HG03354 (cell line): ENCODE measurements at regions not wholly inside any gene's neighbourhood (a gene's known extent, or its start where the extent isn't known, plus 50 kb on each side); places are given as distances from the start of the nearest gene placed in this dataset.
"Not testable (repeated sequence)": the region's sequence is repeated elsewhere in the genome, so short reads cannot be mapped to it uniquely, and the experiment has no call there.

ENCODE experiments used
- ATAC-seq: cut with Tn5 transposase; IDR thresholded peaks from one replicate; pipeline ENCODE4 v1.9.1; 2021; ENCODE audit warnings: mild to moderate bottlenecking; ENCODE audit not compliant: unreplicated experiment, poor library complexity, severe bottlenecking

GRCh38 chr20:5492937-5493336 lies 117.9 kb downstream of the GPCPD1 start:
- no peak for ATAC-seq

GRCh38 chr20:5491455-5491854 lies 119.4 kb downstream of the GPCPD1 start:
- no peak for ATAC-seq

GRCh38 chr20:5489601-5490000 lies 121.2 kb downstream of the GPCPD1 start:
- no peak for ATAC-seq

GRCh38 chr20:5488823-5489222 lies 122.0 kb downstream of the GPCPD1 start:
- ATAC-seq, result no peak

GRCh38 chr20:5486377-5487054 lies 124.3 kb downstream of the GPCPD1 start:
- ATAC-seq, result no peak

GRCh38 chr20:5484926-5485325 lies 125.9 kb downstream of the GPCPD1 start:
- ATAC-seq, result no peak

- no peak for ATAC-seq
Measured at GRCh38 chr20:5484346-5484745, 126.5 kb downstream of the GPCPD1 start.

GRCh38 chr20:5482791-5483190 lies 128.0 kb downstream of the GPCPD1 start:
- no peak for ATAC-seq

GRCh38 chr20:5481872-5482271 lies 128.9 kb downstream of the GPCPD1 start:
- no peak for ATAC-seq

GRCh38 chr20:5480824-5481600 lies 129.8 kb downstream of the GPCPD1 start:
- no peak for ATAC-seq

- ATAC-seq, result no peak
Measured at GRCh38 chr20:5474646-5475550, 135.9 kb downstream of the GPCPD1 start.

GRCh38 chr20:5471866-5472265 lies 138.9 kb downstream of the GPCPD1 start:
- not testable (repeated sequence) for ATAC-seq

- no peak for ATAC-seq
Measured at GRCh38 chr20:5471368-5471767, 139.4 kb downstream of the GPCPD1 start.

- no peak for ATAC-seq
Measured at GRCh38 chr20:5470943-5471342, 139.9 kb downstream of the GPCPD1 start.

- no peak for ATAC-seq
Measured at GRCh38 chr20:5470458-5470857, 140.3 kb downstream of the GPCPD1 start.

- ATAC-seq, result no peak
Measured at GRCh38 chr20:5469111-5469510, 141.7 kb downstream of the GPCPD1 start.

- ATAC-seq, result no peak
Measured at GRCh38 chr20:5467086-5467485, 143.7 kb downstream of the GPCPD1 start.

GRCh38 chr20:5465604-5465927 lies 145.2 kb downstream of the GPCPD1 start:
- ATAC-seq, result no peak

GRCh38 chr20:5464901-5465603 lies 145.8 kb downstream of the GPCPD1 start:
- ATAC-seq, result no peak
